ENCODE measurements at regions not wholly inside any gene's neighbourhood (a gene's known extent, or its start where the extent isn't known, plus 50 kb on each side); places are given as distances from the start of the nearest gene placed in this dataset.

GRCh38 chr3:198107840-198108734 is 148.1 kb downstream of the LMLN start:
- no peak overlapping the region for H3K27ac Mint-ChIP-seq
- Histone ChIP-seq H3F3A (replicated peaks; ENCODE audit: low read depth) (0 out of 2 replicates have a peak, but pooled peaks cover 2% of the 10 kb centered on the region), H3K4me2 (no peak overlapping the region), H3K36me3 (ENCODE audit: insufficient read depth) (no peaks in the 10 kb centered on the region), H3K27me3 (ENCODE audit: insufficient read depth) (peaks cover 35% of the 10 kb centered on the region), H4K20me1 (replicated peaks; ENCODE audit: insufficient read depth) (no peaks in the 10 kb centered on the region), H2AFZ (no peak overlapping the region), H3K4me3 (no peak overlapping the region), H3K27ac (ENCODE audit: low read depth) (no peak overlapping the region), H3K9me2 (ENCODE audit: insufficient read depth) (peaks cover 4% of the 10 kb centered on the region; the same call in 1 of the 2 replicates), H3K4me1 (ENCODE audit: insufficient read depth) (no peaks in the 10 kb centered on the region), H3K79me2 (replicated peaks; ENCODE audit: insufficient read depth) (no peaks in the 10 kb centered on the region)
- H3K27me3 Mint-ChIP-seq (ENCODE audit: insufficient read depth, low read depth, poor library complexity), result peaks cover 10% of the 10 kb centered on the region
- TF ChIP-seq ZNF114 (CRISPR knock-in tag; IDR thresholded peaks at IDR 0.05), result no peak
- no peak for TF ChIP-seq EZH2 (IDR thresholded peaks at IDR 0.05; ENCODE audit: low read depth, unreplicated experiment)
- no peak for TF ChIP-seq EZH2phosphoT487 (IDR thresholded peaks at IDR 0.05; ENCODE audit: unreplicated experiment)
- no peak for TF ChIP-seq ZNF331 (CRISPR knock-in tag; IDR thresholded peaks at IDR 0.05; ENCODE audit: low read depth)
- TF ChIP-seq, protein P1, sequence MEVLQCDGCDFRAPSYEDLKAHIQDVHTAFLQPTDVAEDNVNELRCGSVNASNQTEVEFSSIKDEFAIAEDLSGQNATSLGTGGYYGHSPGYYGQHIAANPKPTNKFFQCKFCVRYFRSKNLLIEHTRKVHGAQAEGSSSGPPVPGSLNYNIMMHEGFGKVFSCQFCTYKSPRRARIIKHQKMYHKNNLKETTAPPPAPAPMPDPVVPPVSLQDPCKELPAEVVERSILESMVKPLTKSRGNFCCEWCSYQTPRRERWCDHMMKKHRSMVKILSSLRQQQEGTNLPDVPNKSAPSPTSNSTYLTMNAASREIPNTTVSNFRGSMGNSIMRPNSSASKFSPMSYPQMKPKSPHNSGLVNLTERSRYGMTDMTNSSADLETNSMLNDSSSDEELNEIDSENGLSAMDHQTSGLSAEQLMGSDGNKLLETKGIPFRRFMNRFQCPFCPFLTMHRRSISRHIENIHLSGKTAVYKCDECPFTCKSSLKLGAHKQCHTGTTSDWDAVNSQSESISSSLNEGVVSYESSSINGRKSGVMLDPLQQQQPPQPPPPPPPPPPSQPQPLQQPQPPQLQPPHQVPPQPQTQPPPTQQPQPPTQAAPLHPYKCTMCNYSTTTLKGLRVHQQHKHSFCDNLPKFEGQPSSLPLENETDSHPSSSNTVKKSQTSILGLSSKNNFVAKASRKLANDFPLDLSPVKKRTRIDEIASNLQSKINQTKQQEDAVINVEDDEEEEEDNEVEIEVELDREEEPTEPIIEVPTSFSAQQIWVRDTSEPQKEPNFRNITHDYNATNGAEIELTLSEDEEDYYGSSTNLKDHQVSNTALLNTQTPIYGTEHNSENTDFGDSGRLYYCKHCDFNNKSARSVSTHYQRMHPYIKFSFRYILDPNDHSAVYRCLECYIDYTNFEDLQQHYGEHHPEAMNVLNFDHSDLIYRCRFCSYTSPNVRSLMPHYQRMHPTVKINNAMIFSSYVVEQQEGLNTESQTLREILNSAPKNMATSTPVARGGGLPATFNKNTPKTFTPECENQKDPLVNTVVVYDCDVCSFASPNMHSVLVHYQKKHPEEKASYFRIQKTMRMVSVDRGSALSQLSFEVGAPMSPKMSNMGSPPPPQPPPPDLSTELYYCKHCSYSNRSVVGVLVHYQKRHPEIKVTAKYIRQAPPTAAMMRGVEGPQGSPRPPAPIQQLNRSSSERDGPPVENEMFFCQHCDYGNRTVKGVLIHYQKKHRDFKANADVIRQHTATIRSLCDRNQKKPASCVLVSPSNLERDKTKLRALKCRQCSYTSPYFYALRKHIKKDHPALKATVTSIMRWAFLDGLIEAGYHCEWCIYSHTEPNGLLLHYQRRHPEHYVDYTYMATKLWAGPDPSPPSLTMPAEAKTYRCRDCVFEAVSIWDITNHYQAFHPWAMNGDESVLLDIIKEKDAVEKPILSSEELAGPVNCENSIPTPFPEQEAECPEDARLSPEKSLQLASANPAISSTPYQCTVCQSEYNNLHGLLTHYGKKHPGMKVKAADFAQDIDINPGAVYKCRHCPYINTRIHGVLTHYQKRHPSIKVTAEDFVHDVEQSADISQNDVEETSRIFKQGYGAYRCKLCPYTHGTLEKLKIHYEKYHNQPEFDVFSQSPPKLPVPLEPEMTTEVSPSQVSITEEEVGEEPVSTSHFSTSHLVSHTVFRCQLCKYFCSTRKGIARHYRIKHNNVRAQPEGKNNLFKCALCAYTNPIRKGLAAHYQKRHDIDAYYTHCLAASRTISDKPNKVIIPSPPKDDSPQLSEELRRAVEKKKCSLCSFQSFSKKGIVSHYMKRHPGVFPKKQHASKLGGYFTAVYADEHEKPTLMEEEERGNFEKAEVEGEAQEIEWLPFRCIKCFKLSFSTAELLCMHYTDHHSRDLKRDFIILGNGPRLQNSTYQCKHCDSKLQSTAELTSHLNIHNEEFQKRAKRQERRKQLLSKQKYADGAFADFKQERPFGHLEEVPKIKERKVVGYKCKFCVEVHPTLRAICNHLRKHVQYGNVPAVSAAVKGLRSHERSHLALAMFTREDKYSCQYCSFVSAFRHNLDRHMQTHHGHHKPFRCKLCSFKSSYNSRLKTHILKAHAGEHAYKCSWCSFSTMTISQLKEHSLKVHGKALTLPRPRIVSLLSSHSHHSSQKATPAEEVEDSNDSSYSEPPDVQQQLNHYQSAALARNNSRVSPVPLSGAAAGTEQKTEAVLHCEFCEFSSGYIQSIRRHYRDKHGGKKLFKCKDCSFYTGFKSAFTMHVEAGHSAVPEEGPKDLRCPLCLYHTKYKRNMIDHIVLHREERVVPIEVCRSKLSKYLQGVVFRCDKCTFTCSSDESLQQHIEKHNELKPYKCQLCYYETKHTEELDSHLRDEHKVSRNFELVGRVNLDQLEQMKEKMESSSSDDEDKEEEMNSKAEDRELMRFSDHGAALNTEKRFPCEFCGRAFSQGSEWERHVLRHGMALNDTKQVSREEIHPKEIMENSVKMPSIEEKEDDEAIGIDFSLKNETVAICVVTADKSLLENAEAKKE (CRISPR knock-in tag; IDR thresholded peaks at IDR 0.05), result no peak
- TF ChIP-seq STAT1 (IDR thresholded peaks at IDR 0.05; ENCODE audit: unreplicated experiment), result no peak
- TF ChIP-seq CTCF (conservative IDR thresholded peaks at IDR 0.05; ENCODE audit: low read depth in 2 of 2), result no peak
- TF ChIP-seq JUNB (IDR thresholded peaks at IDR 0.05; ENCODE audit: unreplicated experiment), result no peak
- no peak for TF ChIP-seq NANOG (IDR thresholded peaks at IDR 0.05; ENCODE audit: borderline replicate concordance)
- no peak for TF ChIP-seq CREB1 (CRISPR knock-in tag; IDR thresholded peaks at IDR 0.05; ENCODE audit: low read depth)
- no peak for ATAC-seq
- H3K4me3 Mint-ChIP-seq, result no peak overlapping the region
- no peaks in the 10 kb centered on the region for H3K9me3 Mint-ChIP-seq
- peaks cover 25% of the 10 kb centered on the region for H3K4me1 Mint-ChIP-seq
- H3K36me3 Mint-ChIP-seq (ENCODE audit: low read depth), result no peaks in the 10 kb centered on the region
- peak; percentile 28 for DNase-seq (ENCODE audit: low spot score)

Data from GM23338 (cell line).